ENCODE measurements at regions not wholly inside any gene's neighbourhood (a gene's known extent, or its start where the extent isn't known, plus 50 kb on each side); places are given as distances from the start of the nearest gene placed in this dataset.

DNA sequence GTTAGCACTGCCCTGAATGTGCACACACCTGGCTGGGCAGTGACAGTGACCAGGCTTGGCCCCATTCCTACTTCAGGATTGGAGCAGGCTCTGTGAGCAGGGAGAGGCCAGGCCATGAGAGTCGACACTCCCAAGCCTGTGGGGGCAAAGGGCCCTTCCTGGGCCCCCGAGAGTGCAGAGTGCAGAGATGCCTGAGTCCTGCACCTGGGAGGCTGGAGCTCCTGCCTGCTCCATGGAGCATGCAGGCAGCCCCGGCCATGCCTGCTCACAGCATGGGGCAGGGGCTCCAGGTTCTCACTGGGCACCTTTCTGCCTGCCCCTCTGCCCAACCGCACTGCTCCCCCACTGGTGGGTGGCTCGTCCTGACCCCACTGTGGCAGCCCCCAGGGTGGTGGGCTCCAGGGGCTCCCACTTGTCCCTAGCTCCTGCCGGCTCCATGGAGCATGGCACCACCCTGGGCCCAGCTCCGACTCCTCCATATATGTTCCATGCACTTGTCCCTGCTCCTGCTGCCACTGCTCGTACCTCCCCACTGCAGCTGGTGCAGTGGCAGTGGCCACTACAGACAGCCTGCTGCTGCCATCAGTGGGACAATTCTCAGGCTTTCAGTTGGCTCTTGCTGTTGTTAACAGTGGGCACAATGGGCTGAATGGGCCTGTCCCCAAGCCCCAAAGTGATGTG lies 282.0 kb downstream of the RPRM start:
- no peak for TF ChIP-seq CTCF (IDR thresholded peaks at IDR 0.05)
- no peak for TF ChIP-seq TCF7L2 (IDR thresholded peaks at IDR 0.05; ENCODE audit: low read depth, low read length)

Data from Panc1 (cell line).